GM10266 (cell line): ENCODE measurements at regions not wholly inside any gene's neighbourhood (a gene's known extent, or its start where the extent isn't known, plus 50 kb on each side); places are given as distances from the start of the nearest gene placed in this dataset.

Experiments
- DNase-seq: peaks from one replicate; pipeline ENCODE4 v3.0.0; 2012; ENCODE audit errors: extremely low spot score
- TF ChIP-seq, protein P1 (sequence below): IDR thresholded peaks from 2 replicates; pipeline ENCODE4 v1.5.1; 2012; ENCODE audit warnings: mild to moderate bottlenecking, low read depth; ENCODE audit not compliant: control insufficient read depth, insufficient read depth; ENCODE audit errors: missing control alignments

DNA sequence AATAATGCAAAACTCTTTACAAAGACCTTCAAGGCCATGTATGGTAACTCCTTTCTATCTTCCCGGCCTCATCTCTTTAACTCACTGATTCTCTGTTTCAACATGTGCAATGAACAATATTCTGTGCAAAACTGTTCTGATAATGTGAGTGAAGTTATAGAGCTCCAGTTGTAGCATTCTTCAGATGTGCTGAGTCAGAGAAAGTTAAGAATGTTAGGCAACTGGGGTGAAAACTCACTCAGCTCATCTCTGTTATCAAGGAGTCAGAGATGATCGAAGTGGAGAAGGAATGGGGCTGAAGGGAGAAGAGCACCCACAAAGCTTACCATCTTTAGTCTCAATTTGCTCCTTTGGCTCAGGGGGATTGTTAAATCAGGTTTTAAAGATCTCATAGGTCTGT, 344.7 kb upstream of the NPSR1 start:
- TF ChIP-seq, protein P1, sequence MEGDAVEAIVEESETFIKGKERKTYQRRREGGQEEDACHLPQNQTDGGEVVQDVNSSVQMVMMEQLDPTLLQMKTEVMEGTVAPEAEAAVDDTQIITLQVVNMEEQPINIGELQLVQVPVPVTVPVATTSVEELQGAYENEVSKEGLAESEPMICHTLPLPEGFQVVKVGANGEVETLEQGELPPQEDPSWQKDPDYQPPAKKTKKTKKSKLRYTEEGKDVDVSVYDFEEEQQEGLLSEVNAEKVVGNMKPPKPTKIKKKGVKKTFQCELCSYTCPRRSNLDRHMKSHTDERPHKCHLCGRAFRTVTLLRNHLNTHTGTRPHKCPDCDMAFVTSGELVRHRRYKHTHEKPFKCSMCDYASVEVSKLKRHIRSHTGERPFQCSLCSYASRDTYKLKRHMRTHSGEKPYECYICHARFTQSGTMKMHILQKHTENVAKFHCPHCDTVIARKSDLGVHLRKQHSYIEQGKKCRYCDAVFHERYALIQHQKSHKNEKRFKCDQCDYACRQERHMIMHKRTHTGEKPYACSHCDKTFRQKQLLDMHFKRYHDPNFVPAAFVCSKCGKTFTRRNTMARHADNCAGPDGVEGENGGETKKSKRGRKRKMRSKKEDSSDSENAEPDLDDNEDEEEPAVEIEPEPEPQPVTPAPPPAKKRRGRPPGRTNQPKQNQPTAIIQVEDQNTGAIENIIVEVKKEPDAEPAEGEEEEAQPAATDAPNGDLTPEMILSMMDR = no peak
- DNase-seq = no peak

DNA sequence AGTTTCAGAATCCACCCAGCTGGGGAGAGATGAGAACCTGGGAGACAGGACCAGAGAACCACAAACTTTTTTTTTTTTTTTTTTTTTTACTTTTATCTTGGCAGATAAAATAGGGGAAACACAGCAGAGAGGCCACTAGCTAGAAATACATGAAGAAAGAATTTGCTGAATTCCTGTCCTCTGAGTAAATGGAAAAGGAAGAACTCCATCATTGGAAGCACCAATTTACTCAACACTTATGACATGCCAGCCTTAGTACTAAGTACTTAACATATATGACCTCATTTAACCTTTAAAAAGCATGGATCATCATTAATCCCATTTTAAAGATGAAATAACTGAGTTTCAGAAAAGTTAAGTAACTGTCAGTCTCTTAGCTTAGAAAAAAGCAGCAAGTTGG, 343.0 kb upstream of the NPSR1 start:
- DNase-seq = no peak

DNA sequence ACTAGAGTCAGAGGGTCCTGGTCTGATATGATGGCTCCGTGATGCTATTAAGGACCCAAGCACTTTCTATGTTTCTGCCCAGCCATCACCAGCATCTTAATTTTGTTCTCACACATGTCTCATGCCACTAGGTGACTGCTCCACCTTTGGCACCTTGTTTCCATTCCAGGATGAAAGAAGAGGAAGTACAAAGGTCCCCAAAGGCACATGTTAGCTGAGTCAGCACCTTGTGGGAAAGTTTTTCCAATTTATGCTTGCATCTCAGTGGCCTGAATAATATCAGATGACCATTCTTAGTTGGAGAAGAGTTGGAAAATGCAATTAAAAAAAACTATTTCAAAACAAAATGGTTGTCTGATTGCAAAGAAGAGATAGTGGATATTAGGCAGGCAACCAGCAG, 341.0 kb upstream of the NPSR1 start:
- TF ChIP-seq, protein P1 = no peak
- no peak for DNase-seq

More for the DNA sequence above, 343.0 kb upstream of the NPSR1 start:
- TF ChIP-seq, protein P1 = no peak

- no peak for DNase-seq
- TF ChIP-seq, protein P1 = no peak
These were observed 337.6 kb upstream of the NPSR1 start for GRCh38 chr7:34320412-34320811.

GRCh38 chr7:34320926-34321661, 336.9 kb upstream of the NPSR1 start:
- TF ChIP-seq, protein P1 = peak; percentile 93
- peak; percentile 64 for DNase-seq

DNA sequence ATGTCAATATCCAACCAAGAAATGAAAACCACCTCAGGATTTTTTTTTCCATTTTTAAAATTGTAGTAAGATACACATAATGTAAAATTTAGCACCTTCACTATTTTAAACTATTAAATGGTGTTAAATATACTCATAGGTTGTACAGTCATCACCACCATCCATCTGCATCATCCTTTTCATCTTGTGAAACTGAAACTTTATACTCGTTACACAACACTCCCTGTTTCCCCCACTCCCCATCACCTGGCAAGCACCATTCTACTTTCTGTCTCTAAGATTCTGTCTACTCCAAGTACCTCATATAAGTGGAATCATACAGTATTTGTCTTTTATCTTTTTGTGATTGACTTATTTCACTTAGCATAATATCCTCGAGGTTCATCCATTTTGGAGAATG, 335.2 kb upstream of the NPSR1 start:
- no peak for DNase-seq
- TF ChIP-seq, protein P1 = no peak

DNA sequence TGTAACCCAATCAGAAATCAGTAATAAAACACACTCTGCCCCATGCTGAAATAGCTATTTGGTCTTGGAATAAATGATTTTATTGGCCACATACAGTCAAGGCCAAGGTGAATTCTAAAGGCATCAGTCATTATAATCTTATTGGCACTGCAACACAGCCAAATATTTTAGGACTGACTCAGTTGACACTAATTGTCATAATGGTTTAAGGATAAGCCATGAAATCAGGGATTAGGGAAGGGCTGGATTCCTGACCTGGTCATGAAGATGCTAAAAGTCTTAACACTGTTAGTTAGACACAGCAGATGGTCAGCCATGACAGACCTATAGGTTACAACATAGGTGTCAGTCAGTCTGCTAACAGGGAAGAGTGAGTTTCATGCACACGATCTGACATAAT, 330.3 kb upstream of the NPSR1 start:
- DNase-seq = no peak
- TF ChIP-seq, protein P1 = no peak
